H9 (cell line): ENCODE measurements at regions not wholly inside any gene's neighbourhood (a gene's known extent, or its start where the extent isn't known, plus 50 kb on each side); places are given as distances from the start of the nearest gene placed in this dataset.

ENCODE experiments used
- DNase-seq: peaks from one replicate; pipeline ENCODE4 v3.0.0-alpha.2; 2017
- H2AFZ ChIP-seq: one replicate; pipeline ENCODE4 v1.6.1; 2013; ENCODE audit warnings: mild to moderate bottlenecking, low read length, control low read depth, moderate library complexity
- H2AK5ac ChIP-seq: 2 replicates; pipeline ENCODE4 v1.6.1; 2013; ENCODE audit warnings: low read length, control low read depth, mixed read lengths; ENCODE audit not compliant: insufficient read length
- H2BK120ac ChIP-seq: one replicate; pipeline ENCODE4 v1.6.1; 2013; ENCODE audit warnings: low read depth, mild to moderate bottlenecking, low read length, control low read depth, inconsistent platforms; ENCODE audit not compliant: poor library complexity, severe bottlenecking
- H2BK12ac ChIP-seq: 2 replicates; pipeline ENCODE4 v1.6.1; 2013; ENCODE audit warnings: low read length, control low read depth, mixed read lengths, low read depth; ENCODE audit not compliant: insufficient read length
- H2BK15ac ChIP-seq: 2 replicates; pipeline ENCODE4 v1.6.1; 2013; ENCODE audit warnings: low read depth, low read length, control low read depth
- H2BK20ac ChIP-seq: one replicate; pipeline ENCODE4 v1.6.1; 2013; ENCODE audit warnings: low read depth, mild to moderate bottlenecking, low read length, control low read depth, inconsistent platforms; ENCODE audit not compliant: poor library complexity, severe bottlenecking
- H2BK5ac ChIP-seq: 2 replicates; pipeline ENCODE4 v1.6.1; 2013; ENCODE audit warnings: low read length, control low read depth, mixed read lengths; ENCODE audit not compliant: insufficient read length
- H3K14ac ChIP-seq: 2 replicates; pipeline ENCODE4 v1.6.1; 2013; ENCODE audit warnings: low read length, control low read depth; ENCODE audit not compliant: insufficient read depth
- H3K18ac ChIP-seq: 2 replicates; pipeline ENCODE4 v1.6.1; 2013; ENCODE audit warnings: low read depth, mild to moderate bottlenecking, mixed read lengths, low read length, control low read depth; ENCODE audit not compliant: insufficient read length
- H3K23ac ChIP-seq: 2 replicates; pipeline ENCODE4 v1.6.1; 2013; ENCODE audit warnings: low read length, control low read depth, mixed read lengths, low read depth; ENCODE audit not compliant: insufficient read length
- H3K23me2 ChIP-seq: 2 replicates; pipeline ENCODE4 v1.6.1; 2013; ENCODE audit warnings: low read depth, mild to moderate bottlenecking, mixed read lengths, low read length, control low read depth; ENCODE audit not compliant: insufficient read length, poor library complexity, severe bottlenecking
- H3K27ac ChIP-seq: 2 replicates; pipeline ENCODE4 v1.5.1; 2013; ENCODE audit warnings: low read length, control low read depth, mixed read lengths, low read depth; ENCODE audit not compliant: insufficient read length
- H3K27me3 ChIP-seq: 2 replicates; pipeline ENCODE4 v1.6.1; 2013; ENCODE audit warnings: low read length, control low read depth, inconsistent platforms; ENCODE audit not compliant: insufficient read depth
- H3K4ac ChIP-seq: 2 replicates; pipeline ENCODE4 v1.6.1; 2013; ENCODE audit warnings: low read depth, mild to moderate bottlenecking, control low read depth, inconsistent platforms, low read length, moderate library complexity
- H3K4me1 ChIP-seq: 2 replicates; pipeline ENCODE4 v1.6.1; 2013; ENCODE audit warnings: low read length, control low read depth, inconsistent platforms; ENCODE audit not compliant: insufficient read depth
- H3K4me2 ChIP-seq: 2 replicates; pipeline ENCODE4 v1.6.1; 2013; ENCODE audit warnings: low read length, control low read depth, mixed read lengths; ENCODE audit not compliant: insufficient read length, insufficient read depth
- H3K56ac ChIP-seq: 2 replicates; pipeline ENCODE4 v1.6.1; 2013; ENCODE audit warnings: low read depth, mild to moderate bottlenecking, mixed read lengths, low read length, control low read depth; ENCODE audit not compliant: insufficient read length
- H3K79me1 ChIP-seq: 2 replicates; pipeline ENCODE4 v1.6.1; 2013; ENCODE audit warnings: low read depth, mild to moderate bottlenecking, moderate library complexity, low read length, control low read depth, inconsistent platforms; ENCODE audit not compliant: insufficient read depth, poor library complexity, severe bottlenecking
- H3K79me2 ChIP-seq: 2 replicates; pipeline ENCODE4 v1.6.1; 2013; ENCODE audit warnings: low read length, control low read depth, inconsistent platforms; ENCODE audit not compliant: insufficient read depth
- H3K9ac ChIP-seq: 2 replicates; pipeline ENCODE4 v1.6.1; 2013; ENCODE audit warnings: low read length, control low read depth, mixed read lengths; ENCODE audit not compliant: insufficient read length; ENCODE audit errors: extremely low read depth
- H3K9me3 ChIP-seq: one replicate; pipeline ENCODE4 v1.6.1; 2013; ENCODE audit warnings: low read depth, low read length, inconsistent platforms; ENCODE audit not compliant: control insufficient read depth
- H3T11ph ChIP-seq: one replicate; pipeline ENCODE4 v1.6.1; 2013; ENCODE audit warnings: mild to moderate bottlenecking, low read length, control low read depth, inconsistent platforms
- H4K20me1 ChIP-seq: one replicate; pipeline ENCODE4 v1.6.1; 2013; ENCODE audit not compliant: control insufficient read depth, insufficient read length, insufficient read depth
- H4K5ac ChIP-seq: 2 replicates; pipeline ENCODE4 v1.6.1; 2013; ENCODE audit warnings: low read depth, mild to moderate bottlenecking, mixed read lengths, low read length, control low read depth; ENCODE audit not compliant: insufficient read length
- H4K8ac ChIP-seq: replicated peaks from 2 replicates; pipeline ENCODE4 v1.6.1; 2013; ENCODE audit warnings: low read length, control low read depth, mixed read lengths, low read depth; ENCODE audit not compliant: insufficient read length
- H4K91ac ChIP-seq: 2 replicates; pipeline ENCODE4 v1.6.1; 2013; ENCODE audit warnings: low read depth, mild to moderate bottlenecking, moderate library complexity, mixed read lengths, low read length, control low read depth; ENCODE audit not compliant: insufficient read length
- H3K27ac Mint-ChIP-seq, 3 experiments: 2 replicates in 2 of 3; 3 replicates in 1 of 3; pipeline ENCODE4 v1.8.0; 2020 to 2021; ENCODE audit warnings: mixed read lengths in 3 of 3, mild to moderate bottlenecking in 1 of 3, moderate library complexity in 1 of 3
- H3K27me3 Mint-ChIP-seq: 2 replicates; pipeline ENCODE4 v1.8.0; 2021; ENCODE audit warnings: low read depth, mild to moderate bottlenecking, moderate library complexity, mixed read lengths
- H3K36me3 Mint-ChIP-seq, 3 experiments: 2 replicates in 2 of 3; 3 replicates in 1 of 3; pipeline ENCODE4 v1.8.0; 2020 to 2021; ENCODE audit warnings: low read depth in 3 of 3, mixed read lengths in 3 of 3; ENCODE audit not compliant: insufficient read depth in 1 of 3
- H3K4me1 Mint-ChIP-seq, 2 experiments: 2 replicates each; pipeline ENCODE4 v1.8.0; 2020; ENCODE audit warnings: mixed read lengths in 2 of 2
- H3K4me3 Mint-ChIP-seq, 2 experiments: 2 replicates in 1 of 2; 3 replicates in 1 of 2; pipeline ENCODE4 v1.8.0; 2020 to 2021; ENCODE audit warnings: mild to moderate bottlenecking in 2 of 2, mixed read lengths in 2 of 2, moderate library complexity in 1 of 2
- H3K9me3 Mint-ChIP-seq, 2 experiments: 2 replicates in 1 of 2; 3 replicates in 1 of 2; pipeline ENCODE4 v1.8.0; 2020; ENCODE audit warnings: mild to moderate bottlenecking in 2 of 2, mixed read lengths in 2 of 2, moderate library complexity in 1 of 2
- CTCF ChIP-seq: fragments of 200-600 bp; sonication (generic); conservative IDR thresholded peaks from 3 replicates; pipeline ENCODE4 v1.8.0; 2021; ENCODE audit warnings: antibody characterized with exemption, mild to moderate bottlenecking
- WGBS: extraction: QIAGEN DNeasy Blood & Tissue Kit; methylation state at CpG from one replicate; pipeline ENCODE4 v1.1.7; 2013; ENCODE audit warnings: missing lambda C conversion rate, low lambda C conversion rate, mixed read lengths; ENCODE audit not compliant: insufficient read length; ENCODE audit errors: extremely low coverage; 5-methylcytosine and 5-hydroxymethylcytosine counted together

- H4K20me1 ChIP-seq, result no peaks in the 10 kb centered on the region
- no CpG with 5 or more reads among the region's 2 CpGs for WGBS
- Mint-ChIP-seq H3K4me3 (no peak overlapping the region), H3K36me3 (peaks cover 0 to 7% (median 2%) of the 10 kb centered on the region in 3 experiments; a peak in 3 of 7 replicates), H3K27me3 (peaks cover 6% of the 10 kb centered on the region), H3K4me1 (0 out of 4 replicates have a peak, but pooled peaks cover 0 to 2% of the 10 kb centered on the region in 2 experiments), H3K9me3 (peaks cover 8 to 17% of the 10 kb centered on the region in 2 experiments; a peak in 4 of 5 replicates), H3K27ac (no peak overlapping the region)
- H3K23ac ChIP-seq, result no peak overlapping the region
- no peak overlapping the region for H3K18ac ChIP-seq
- H4K8ac ChIP-seq, result no peak overlapping the region
- H3K14ac ChIP-seq, result no peak overlapping the region
- H4K5ac ChIP-seq, result no peak overlapping the region
- H3K27ac ChIP-seq, result no peak overlapping the region
- no peak overlapping the region for H2BK12ac ChIP-seq
- no peak overlapping the region for H3K4ac ChIP-seq
- no peak overlapping the region for H2AFZ ChIP-seq
- H2BK20ac ChIP-seq, result no peak overlapping the region
- H3K4me2 ChIP-seq, result no peak overlapping the region
- H3K27me3 ChIP-seq, result no peaks in the 10 kb centered on the region
- TF ChIP-seq CTCF, result no peak
- no peak overlapping the region for H2BK5ac ChIP-seq
- no peaks in the 10 kb centered on the region for H3K79me2 ChIP-seq
- H3K79me1 ChIP-seq, result no peaks in the 10 kb centered on the region
- no peak for DNase-seq
- H2BK15ac ChIP-seq, result no peak overlapping the region
- H3T11ph ChIP-seq, result no peak overlapping the region
- no peak overlapping the region for H4K91ac ChIP-seq
- no peaks in the 10 kb centered on the region for H3K9me3 ChIP-seq
- H2AK5ac ChIP-seq, result no peak overlapping the region
- H3K4me1 ChIP-seq, result no peaks in the 10 kb centered on the region
- H3K56ac ChIP-seq, result no peak overlapping the region
- H2BK120ac ChIP-seq, result no peak overlapping the region
- H3K23me2 ChIP-seq, result no peaks in the 10 kb centered on the region
- H3K9ac ChIP-seq, result no peak overlapping the region
Observed at GRCh38 chr6:137941995-137942394, 74.9 kb downstream of the TNFAIP3 start.
